ENCODE measurements at regions not wholly inside any gene's neighbourhood (a gene's known extent, or its start where the extent isn't known, plus 50 kb on each side); places are given as distances from the start of the nearest gene placed in this dataset.
"Not testable (repeated sequence)": the region's sequence is repeated elsewhere in the genome, so short reads cannot be mapped to it uniquely, and the experiment has no call there.

GRCh38 chr2:144935191-144935590, 415.3 kb upstream of the ZEB2 start:
- no peak for DNase-seq (ENCODE audit: low read depth)

- no peak for DNase-seq (ENCODE audit: low read depth)
Measured at GRCh38 chr2:144931960-144932359, 412.0 kb upstream of the ZEB2 start.

GRCh38 chr2:144931480-144931879, 411.6 kb upstream of the ZEB2 start:
- no peak for DNase-seq (ENCODE audit: low read depth)

- DNase-seq (ENCODE audit: low read depth) = no peak
Measured at GRCh38 chr2:144927429-144927828, 407.5 kb upstream of the ZEB2 start.

- no peak for DNase-seq (ENCODE audit: low read depth)
Measured at GRCh38 chr2:144925886-144926285, 406.0 kb upstream of the ZEB2 start.

GRCh38 chr2:144924827-144925226, 404.9 kb upstream of the ZEB2 start:
- DNase-seq (ENCODE audit: low read depth) = no peak

GRCh38 chr2:144922519-144922918, 402.6 kb upstream of the ZEB2 start:
- DNase-seq (ENCODE audit: low read depth) = no peak

- DNase-seq (ENCODE audit: low read depth) = no peak
Measured at GRCh38 chr2:144920755-144921530, 401.0 kb upstream of the ZEB2 start.

GRCh38 chr2:144914622-144915318, 394.9 kb upstream of the ZEB2 start:
- no peak for DNase-seq (ENCODE audit: low read depth)

GRCh38 chr2:144914113-144914512, 394.2 kb upstream of the ZEB2 start:
- no peak for DNase-seq (ENCODE audit: low read depth)

- DNase-seq (ENCODE audit: low read depth) = no peak
Measured at GRCh38 chr2:144912206-144912605, 392.3 kb upstream of the ZEB2 start.

GRCh38 chr2:144905956-144906355, 386.0 kb upstream of the ZEB2 start:
- DNase-seq (ENCODE audit: low read depth) = no peak

GRCh38 chr2:144904612-144905011, 384.7 kb upstream of the ZEB2 start:
- no peak for DNase-seq (ENCODE audit: low read depth)

- DNase-seq (ENCODE audit: low read depth) = not testable (repeated sequence)
Measured at GRCh38 chr2:144903045-144903444, 383.1 kb upstream of the ZEB2 start.

- not testable (repeated sequence) for DNase-seq (ENCODE audit: low read depth)
Measured at GRCh38 chr2:144901386-144901785, 381.5 kb upstream of the ZEB2 start.

- no peak for DNase-seq (ENCODE audit: low read depth)
Measured at GRCh38 chr2:144896341-144896740, 376.4 kb upstream of the ZEB2 start.

- DNase-seq (ENCODE audit: low read depth) = no peak
Measured at GRCh38 chr2:144894612-144895599, 375.0 kb upstream of the ZEB2 start.

GRCh38 chr2:144893464-144893863, 373.5 kb upstream of the ZEB2 start:
- no peak for DNase-seq (ENCODE audit: low read depth)

- DNase-seq (ENCODE audit: low read depth) = no peak
Measured at GRCh38 chr2:144890828-144891227, 370.9 kb upstream of the ZEB2 start.

GRCh38 chr2:144889348-144889747, 369.4 kb upstream of the ZEB2 start:
- no peak for DNase-seq (ENCODE audit: low read depth)

GRCh38 chr2:144886862-144887261, 366.9 kb upstream of the ZEB2 start:
- no peak for DNase-seq (ENCODE audit: low read depth)

- no peak for DNase-seq (ENCODE audit: low read depth)
Measured at GRCh38 chr2:144877893-144878292, 358.0 kb upstream of the ZEB2 start.
